Esophagus muscularis mucosa (tissue), 4 donors: ENCODE measurements at regions not wholly inside any gene's neighbourhood (a gene's known extent, or its start where the extent isn't known, plus 50 kb on each side); places are given as distances from the start of the nearest gene placed in this dataset.

Experiments used
- DNase-seq: peaks from one replicate; pipeline ENCODE4 v3.0.0-alpha.2; 2017; ENCODE audit errors: extremely low spot score
- H3K27ac ChIP-seq, 4 donors: fragments of 200-600 bp; sonication (generic); replicated peaks in 1 of 4; 1 replicate in 3 of 4; 2 replicates in 1 of 4; pipeline ENCODE4 v1.5.1; 2016 to 2019; ENCODE audit warnings: mild to moderate bottlenecking in 1 of 4
- H3K27me3 ChIP-seq, 4 donors: fragments of 200-600 bp; sonication (generic); one replicate each; pipeline versions ENCODE4 v1.5.1 to v1.6.0; 2016 to 2019
- H3K36me3 ChIP-seq, 4 donors: fragments of 200-600 bp; sonication (generic); one replicate each; pipeline ENCODE4 v1.5.1; 2016 to 2019
- H3K4me1 ChIP-seq, 4 donors: fragments of 200-600 bp; sonication (generic); one replicate each; pipeline ENCODE4 v1.5.1; 2016 to 2019
- H3K4me3 ChIP-seq, 4 donors: fragments of 200-600 bp; sonication (generic); 1 replicate in 2 of 4; 2 replicates in 2 of 4; pipeline ENCODE4 v1.5.1; 2016 to 2019; ENCODE audit warnings: mild to moderate bottlenecking in 4 of 4, moderate library complexity in 1 of 4
- H3K9me3 ChIP-seq, 4 donors: fragments of 200-600 bp; sonication (generic); 1 replicate in 3 of 4; 2 replicates in 1 of 4; pipeline ENCODE4 v1.5.1; 2016 to 2019
- EP300 ChIP-seq: sonication (generic); formaldehyde crosslinking; IDR thresholded peaks from one replicate; pipeline ENCODE4 v1.6.1; 2017; ENCODE audit warnings: antibody characterized with exemption
- POLR2A ChIP-seq: fragments of 450-650 bp; IDR thresholded peaks from one replicate; pipeline ENCODE4 v1.6.1; 2017; ENCODE audit warnings: antibody characterized with exemption, moderate library complexity, mild to moderate bottlenecking, low read depth
- POLR2AphosphoS5 ChIP-seq, 2 donors: sonication (generic); formaldehyde crosslinking; IDR thresholded peaks; one replicate each; pipeline ENCODE4 v1.6.1; 2017; ENCODE audit warnings: antibody characterized with exemption in 2 of 2
- WGBS: methylation state at CpG from one replicate; pipeline ENCODE4 v1.1.5; 2018; 5-methylcytosine and 5-hydroxymethylcytosine counted together
- intact Hi-C: fragments of 100-400 bp; cut with DNase I; formaldehyde crosslinking; loops from one replicate; pipeline ENCODE4 v1.15.1; 2023
- TF ChIP-seq, protein P1 (sequence below), 3 experiments: fragments of 200-600 bp in 2 of 3; fragments of 450-650 bp in 1 of 3; sonication (generic) in 2 of 3; IDR thresholded peaks; one replicate each; pipeline ENCODE4 v1.5.1; 2017 to 2019; ENCODE audit warnings: antibody characterized with exemption in 3 of 3, mild to moderate bottlenecking in 2 of 3, moderate library complexity in 1 of 3

DNA sequence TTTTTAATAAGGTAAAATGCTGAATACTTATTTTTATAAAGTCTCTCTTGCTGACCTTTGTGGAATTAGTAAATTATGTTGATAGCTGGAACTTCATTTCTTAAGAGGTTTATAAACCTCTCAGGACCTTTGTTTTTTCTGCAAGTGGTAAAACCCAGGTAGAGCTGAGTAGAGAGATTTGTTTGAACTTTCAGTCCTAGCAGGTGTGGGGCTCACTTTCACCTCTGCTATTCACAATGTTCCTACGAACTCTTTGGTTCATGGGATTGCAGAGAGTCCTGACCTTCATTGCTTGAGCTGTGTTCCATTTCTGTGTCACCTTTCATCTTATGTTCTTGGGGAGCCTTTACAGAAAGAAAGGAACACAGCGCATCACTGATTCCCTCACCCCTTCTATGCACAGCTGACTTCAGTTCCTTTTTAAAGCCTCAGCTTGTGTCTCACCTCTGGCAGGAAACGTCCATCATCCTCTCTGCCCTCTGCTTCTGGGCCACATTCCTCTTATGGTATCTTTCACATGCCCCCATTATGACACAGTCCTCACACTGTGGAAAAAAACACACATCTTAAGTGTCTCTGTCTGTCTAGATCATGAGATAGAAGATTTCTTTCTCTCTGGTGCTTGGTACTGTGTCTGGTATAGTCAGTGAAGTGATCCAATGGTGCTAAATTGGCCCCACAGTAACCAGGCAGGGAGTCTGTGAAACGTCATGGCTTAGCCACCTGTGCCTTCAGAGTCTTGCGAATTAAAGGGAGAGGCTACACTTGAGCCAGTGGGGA, 262.5 kb upstream of the B3GALT2 start:
- Histone ChIP-seq H3K27me3 (no peaks in the 10 kb centered on the region), H3K27ac (no peak overlapping the region), H3K36me3 (no peaks in the 10 kb centered on the region), H3K4me3 (no peak overlapping the region), H3K9me3 (no peaks in the 10 kb centered on the region), H3K4me1 (no peaks in the 10 kb centered on the region)
- TF ChIP-seq EP300 (no peak), POLR2A (no peak), POLR2AphosphoS5 (IDR thresholded peaks at IDR 0.05) (no peak)
- TF ChIP-seq, protein P1, sequence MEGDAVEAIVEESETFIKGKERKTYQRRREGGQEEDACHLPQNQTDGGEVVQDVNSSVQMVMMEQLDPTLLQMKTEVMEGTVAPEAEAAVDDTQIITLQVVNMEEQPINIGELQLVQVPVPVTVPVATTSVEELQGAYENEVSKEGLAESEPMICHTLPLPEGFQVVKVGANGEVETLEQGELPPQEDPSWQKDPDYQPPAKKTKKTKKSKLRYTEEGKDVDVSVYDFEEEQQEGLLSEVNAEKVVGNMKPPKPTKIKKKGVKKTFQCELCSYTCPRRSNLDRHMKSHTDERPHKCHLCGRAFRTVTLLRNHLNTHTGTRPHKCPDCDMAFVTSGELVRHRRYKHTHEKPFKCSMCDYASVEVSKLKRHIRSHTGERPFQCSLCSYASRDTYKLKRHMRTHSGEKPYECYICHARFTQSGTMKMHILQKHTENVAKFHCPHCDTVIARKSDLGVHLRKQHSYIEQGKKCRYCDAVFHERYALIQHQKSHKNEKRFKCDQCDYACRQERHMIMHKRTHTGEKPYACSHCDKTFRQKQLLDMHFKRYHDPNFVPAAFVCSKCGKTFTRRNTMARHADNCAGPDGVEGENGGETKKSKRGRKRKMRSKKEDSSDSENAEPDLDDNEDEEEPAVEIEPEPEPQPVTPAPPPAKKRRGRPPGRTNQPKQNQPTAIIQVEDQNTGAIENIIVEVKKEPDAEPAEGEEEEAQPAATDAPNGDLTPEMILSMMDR (IDR thresholded peaks at IDR 0.05) = no peak
- intact Hi-C loops = no loop called here
- DNase-seq = no peak
- WGBS = 69% methylated on average over 5 of the region's 5 CpGs

DNA sequence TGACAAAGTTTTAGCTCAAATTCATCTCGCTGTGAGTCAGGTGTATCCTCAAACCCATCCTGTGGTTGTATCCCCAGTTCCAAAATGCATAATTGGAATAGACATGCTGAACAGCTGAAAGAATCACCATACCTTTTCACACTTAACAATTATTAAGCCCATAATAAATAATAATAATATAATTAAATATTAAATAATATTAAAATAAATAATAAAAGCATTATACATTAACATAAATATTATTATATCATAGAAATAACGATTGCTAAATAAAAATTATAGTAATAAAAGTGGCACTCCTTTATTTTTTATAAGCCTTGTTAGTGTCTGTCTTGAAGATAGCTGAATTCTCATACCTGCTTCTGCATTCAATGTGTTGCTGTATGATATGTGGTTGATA, 257.5 kb upstream of the B3GALT2 start:
- intact Hi-C loops = no loop called here
- 86% methylated on average over 2 of the region's 2 CpGs for WGBS
- H3K27ac ChIP-seq = no peak overlapping the region

GRCh38 chr1:193438771-193439170, 252.4 kb upstream of the B3GALT2 start:
- 83% methylated on average over 1 of the region's 1 CpG for WGBS
- intact Hi-C loops = no loop called here
- Histone ChIP-seq H3K4me1 (no peaks in the 10 kb centered on the region), H3K27ac (no peak overlapping the region), H3K27me3 (no peaks in the 10 kb centered on the region), H3K4me3 (no peak overlapping the region), H3K9me3 (peaks cover 0 to 4% (median 3%) of the 10 kb centered on the region in 4 donors), H3K36me3 (no peaks in the 10 kb centered on the region)
- DNase-seq = no peak
- TF ChIP-seq, protein P1 (IDR thresholded peaks at IDR 0.05) = no peak
- TF ChIP-seq POLR2AphosphoS5 (IDR thresholded peaks at IDR 0.05) (no peak), POLR2A (no peak), EP300 (no peak)

More for the DNA sequence above, 257.5 kb upstream of the B3GALT2 start:
- H3K4me3 ChIP-seq = no peak overlapping the region
- H3K27me3 ChIP-seq = no peaks in the 10 kb centered on the region
- no peaks in the 10 kb centered on the region for H3K36me3 ChIP-seq
- H3K4me1 ChIP-seq = no peaks in the 10 kb centered on the region
- H3K9me3 ChIP-seq = no peaks in the 10 kb centered on the region
- TF ChIP-seq POLR2AphosphoS5 (IDR thresholded peaks at IDR 0.05) (no peak), EP300 (no peak), POLR2A (no peak)
- TF ChIP-seq, protein P1 (IDR thresholded peaks at IDR 0.05) = no peak
- no peak for DNase-seq

DNA sequence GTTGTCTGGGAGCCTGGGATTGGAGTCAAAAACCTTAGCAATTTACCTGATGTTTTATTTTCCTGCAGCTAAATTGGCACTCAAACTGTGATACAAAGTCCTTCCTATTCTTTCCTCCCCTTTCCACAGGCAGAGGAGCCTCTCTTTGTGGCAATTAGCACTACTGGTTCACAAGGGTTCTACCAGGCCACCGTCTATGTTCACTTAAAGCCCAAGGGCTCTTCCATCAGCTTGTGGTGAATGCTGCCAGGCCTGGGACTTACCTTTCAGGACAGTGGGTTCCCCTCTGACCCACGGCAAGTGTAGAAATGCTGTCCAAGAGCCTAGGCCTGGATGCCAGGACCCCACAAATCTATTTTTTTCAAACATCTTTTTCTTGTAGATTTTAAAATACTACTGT, 251.9 kb upstream of the B3GALT2 start:
- TF ChIP-seq EP300 = no peak
- TF ChIP-seq POLR2AphosphoS5 (IDR thresholded peaks at IDR 0.05) = no peak
- TF ChIP-seq POLR2A = no peak
- TF ChIP-seq, protein P1 (IDR thresholded peaks at IDR 0.05) = no peak
- intact Hi-C loops = no loop called here

More for the DNA sequence above, 251.9 kb upstream of the B3GALT2 start:
- Histone ChIP-seq H3K9me3 (peaks cover 0 to 8% (median 7%) of the 10 kb centered on the region in 4 donors), H3K27ac (no peak overlapping the region), H3K4me3 (no peak overlapping the region), H3K27me3 (no peaks in the 10 kb centered on the region), H3K4me1 (no peaks in the 10 kb centered on the region), H3K36me3 (no peaks in the 10 kb centered on the region)
- WGBS = 92% methylated on average over 2 of the region's 2 CpGs
- no peak for DNase-seq
